GM12892 (cell line): ENCODE measurements at regions not wholly inside any gene's neighbourhood (a gene's known extent, or its start where the extent isn't known, plus 50 kb on each side); places are given as distances from the start of the nearest gene placed in this dataset.

Experiments used
- POLR2A ChIP-seq: IDR thresholded peaks from 2 replicates; pipeline ENCODE4 v1.6.1; 2011; ENCODE audit warnings: low read depth, low read length, control low read depth
- POLR2AphosphoS5 ChIP-seq: IDR thresholded peaks from 2 replicates; pipeline ENCODE4 v1.6.1; 2011; ENCODE audit warnings: low read depth, low read length, control low read depth
- TAF1 ChIP-seq: IDR thresholded peaks from 2 replicates; pipeline ENCODE4 v1.6.1; 2011; ENCODE audit warnings: low read depth, mild to moderate bottlenecking, control low read depth, low read length, borderline replicate concordance

GRCh38 chr19:31126236-31126635, 223.0 kb downstream of the TSHZ3 start:
- no peak for TF ChIP-seq POLR2AphosphoS5
- no peak for TF ChIP-seq POLR2A
- no peak for TF ChIP-seq TAF1
